ENCODE measurements at regions not wholly inside any gene's neighbourhood (a gene's known extent, or its start where the extent isn't known, plus 50 kb on each side); places are given as distances from the start of the nearest gene placed in this dataset.

GRCh38 chr1:218916720-218917119, 257.0 kb upstream of the LYPLAL1 start:
- TF ChIP-seq CTCF (IDR thresholded peaks at IDR 0.05) (no peak), POLR2A (IDR thresholded peaks at IDR 0.05) (no peak)

Measured in esophagus squamous epithelium (tissue), 4 donors.